OCI-LY1 (cell line): ENCODE measurements at regions not wholly inside any gene's neighbourhood (a gene's known extent, or its start where the extent isn't known, plus 50 kb on each side); places are given as distances from the start of the nearest gene placed in this dataset.

ENCODE experiments used
- H2AFZ ChIP-seq: fragments of 200-600 bp; sonication (generic), shearing (Covaris generic); 2 replicates; pipeline ENCODE4 v1.6.0; 2014; ENCODE audit warnings: antibody characterized with exemption, mild to moderate bottlenecking, low read length
- H3F3A ChIP-seq: fragments of 200-600 bp; sonication (generic), shearing (Covaris generic); 2 replicates; pipeline ENCODE4 v1.6.0; 2014; ENCODE audit warnings: mild to moderate bottlenecking, antibody characterized with exemption, low read length, moderate library complexity; ENCODE audit not compliant: insufficient read depth
- H3K27ac ChIP-seq: fragments of 200-600 bp; sonication (generic); 2 replicates; pipeline ENCODE4 v1.5.1; 2014; ENCODE audit warnings: low read length, mixed run types, mild to moderate bottlenecking, low read depth; ENCODE audit not compliant: poor library complexity, severe bottlenecking
- H3K27me3 ChIP-seq: fragments of 200-600 bp; sonication (generic); 2 replicates; pipeline ENCODE4 v1.6.0; 2014; ENCODE audit warnings: antibody characterized with exemption, mild to moderate bottlenecking, low read length, moderate library complexity; ENCODE audit not compliant: insufficient read depth
- H3K36me3 ChIP-seq: fragments of 200-600 bp; sonication (generic); 2 replicates; pipeline ENCODE4 v1.6.1; 2014; ENCODE audit warnings: mild to moderate bottlenecking, antibody characterized with exemption, low read length, moderate library complexity, mixed read lengths; ENCODE audit not compliant: insufficient read depth
- H3K4me1 ChIP-seq: fragments of 200-600 bp; sonication (generic); 2 replicates; pipeline ENCODE4 v1.5.1; 2014; ENCODE audit warnings: mild to moderate bottlenecking, low read length, moderate library complexity; ENCODE audit not compliant: insufficient read depth, severe bottlenecking
- H3K4me2 ChIP-seq: fragments of 200-600 bp; sonication (generic), shearing (Covaris generic); 2 replicates; pipeline ENCODE4 v1.6.1; 2014; ENCODE audit warnings: low read length
- H3K4me3 ChIP-seq: fragments of 200-600 bp; sonication (generic); 2 replicates; pipeline ENCODE4 v1.5.1; 2014; ENCODE audit warnings: low read length, low read depth, mild to moderate bottlenecking, mixed read lengths; ENCODE audit not compliant: poor library complexity, severe bottlenecking
- H3K79me2 ChIP-seq: fragments of 200-600 bp; shearing (Covaris generic); 2 replicates; pipeline ENCODE4 v1.6.1; 2016; ENCODE audit warnings: mixed run types, low read length, mixed read lengths; ENCODE audit not compliant: insufficient read depth
- H3K9ac ChIP-seq: fragments of 200-600 bp; sonication (generic), shearing (Covaris generic); 2 replicates; pipeline ENCODE4 v1.6.1; 2014; ENCODE audit warnings: mild to moderate bottlenecking, low read length, mixed read lengths
- H3K9me2 ChIP-seq: fragments of 200-600 bp; sonication (generic), shearing (Covaris generic); 2 replicates; pipeline ENCODE4 v1.6.1; 2014; ENCODE audit warnings: low read depth, mild to moderate bottlenecking, low read length, mixed read lengths
- H3K9me3 ChIP-seq: fragments of 200-600 bp; shearing (Covaris generic); 2 replicates; pipeline ENCODE4 v1.6.1; 2014; ENCODE audit warnings: low read length, mixed read lengths
- H4K20me1 ChIP-seq: fragments of 200-600 bp; sonication (generic), shearing (Covaris generic); 2 replicates; pipeline ENCODE4 v1.6.0; 2016; ENCODE audit warnings: mild to moderate bottlenecking, low read length; ENCODE audit not compliant: insufficient read depth
- EZH2 ChIP-seq: fragments of 200-600 bp; sonication (generic), shearing (Covaris generic); IDR thresholded peaks from 2 replicates; pipeline ENCODE4 v1.8.0; 2017; ENCODE audit warnings: borderline replicate concordance, mixed run types, mild to moderate bottlenecking, antibody characterized with exemption, low read length, moderate library complexity, mixed read lengths
- TF ChIP-seq, protein P1 (sequence below): fragments of 200-600 bp; sonication (generic), shearing (Covaris generic); IDR thresholded peaks from 2 replicates; pipeline ENCODE4 v1.5.1; 2017; ENCODE audit warnings: mild to moderate bottlenecking, antibody characterized with exemption, low read length, moderate library complexity, mixed read lengths

DNA sequence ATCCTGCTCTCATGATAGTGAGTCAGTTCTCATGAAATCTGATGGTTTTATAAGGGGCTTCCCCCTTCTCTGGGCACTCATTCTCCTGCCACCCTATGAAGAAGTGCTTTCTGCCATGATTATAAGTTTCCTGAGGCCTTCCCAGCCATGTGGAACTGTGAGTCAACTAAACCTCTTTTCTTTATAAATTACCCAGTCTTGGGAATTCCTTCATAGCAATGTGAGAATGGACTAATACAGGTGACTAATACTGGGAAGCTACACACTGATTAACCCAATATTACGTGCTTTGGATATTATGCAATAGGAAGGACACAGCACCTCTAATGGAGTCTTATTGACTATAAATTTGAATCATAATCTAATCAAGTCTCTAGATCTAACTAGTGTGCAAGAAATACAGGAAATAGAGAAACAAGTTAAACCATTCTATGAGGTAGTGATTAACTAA lies 107.2 kb upstream of the ETAA1 start:
- Histone ChIP-seq H3K4me2 (no peak overlapping the region), H3K27ac (no peak overlapping the region), H4K20me1 (no peaks in the 10 kb centered on the region)

DNA sequence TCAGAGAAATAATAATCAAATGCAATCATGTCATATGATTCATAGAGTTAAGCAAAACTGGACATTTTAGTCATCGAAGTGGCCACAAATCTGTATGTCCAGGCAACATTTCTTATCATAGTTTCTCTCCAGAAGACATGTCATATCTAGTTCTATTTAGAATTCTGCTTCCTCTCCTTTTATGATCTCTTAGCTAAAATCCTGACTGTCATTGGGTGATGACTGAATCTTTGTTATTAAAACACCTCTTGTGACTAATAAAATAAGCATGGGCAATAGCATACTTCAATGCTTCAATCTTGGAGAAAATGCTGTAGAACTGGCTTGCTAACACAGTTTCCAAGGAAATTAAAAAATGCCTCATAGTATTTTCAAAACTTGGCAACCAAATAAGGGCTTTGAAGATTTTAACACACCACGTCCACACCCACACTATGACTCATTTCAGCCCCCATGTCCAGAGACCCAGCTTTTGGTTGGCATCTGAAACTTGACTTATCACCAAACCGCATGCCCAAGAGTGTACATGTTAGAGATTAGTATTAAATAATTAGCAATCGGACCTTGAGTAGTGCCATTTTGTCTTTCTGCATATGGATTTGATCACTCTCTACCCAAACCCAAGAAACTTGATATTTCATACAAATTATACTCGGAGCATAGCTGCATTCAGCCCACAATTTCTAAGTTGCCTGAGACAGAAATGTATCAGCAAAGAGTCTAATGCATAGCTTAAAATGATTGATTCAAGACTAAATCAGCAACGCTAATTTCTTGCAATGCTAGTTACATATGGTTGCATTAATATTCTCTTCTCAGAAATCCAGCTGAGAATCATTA lies 106.5 kb upstream of the ETAA1 start:
- Histone ChIP-seq H3F3A (no peaks in the 10 kb centered on the region), H3K4me3 (no peak overlapping the region), H3K36me3 (no peaks in the 10 kb centered on the region), H3K27ac (no peak overlapping the region), H3K27me3 (no peaks in the 10 kb centered on the region), H3K9me2 (no peaks in the 10 kb centered on the region), H4K20me1 (no peaks in the 10 kb centered on the region), H3K79me2 (no peaks in the 10 kb centered on the region), H3K9ac (no peak overlapping the region), H2AFZ (no peak overlapping the region), H3K4me1 (no peaks in the 10 kb centered on the region), H3K9me3 (no peaks in the 10 kb centered on the region), H3K4me2 (no peak overlapping the region)
- no peak for TF ChIP-seq EZH2
- TF ChIP-seq, protein P1, sequence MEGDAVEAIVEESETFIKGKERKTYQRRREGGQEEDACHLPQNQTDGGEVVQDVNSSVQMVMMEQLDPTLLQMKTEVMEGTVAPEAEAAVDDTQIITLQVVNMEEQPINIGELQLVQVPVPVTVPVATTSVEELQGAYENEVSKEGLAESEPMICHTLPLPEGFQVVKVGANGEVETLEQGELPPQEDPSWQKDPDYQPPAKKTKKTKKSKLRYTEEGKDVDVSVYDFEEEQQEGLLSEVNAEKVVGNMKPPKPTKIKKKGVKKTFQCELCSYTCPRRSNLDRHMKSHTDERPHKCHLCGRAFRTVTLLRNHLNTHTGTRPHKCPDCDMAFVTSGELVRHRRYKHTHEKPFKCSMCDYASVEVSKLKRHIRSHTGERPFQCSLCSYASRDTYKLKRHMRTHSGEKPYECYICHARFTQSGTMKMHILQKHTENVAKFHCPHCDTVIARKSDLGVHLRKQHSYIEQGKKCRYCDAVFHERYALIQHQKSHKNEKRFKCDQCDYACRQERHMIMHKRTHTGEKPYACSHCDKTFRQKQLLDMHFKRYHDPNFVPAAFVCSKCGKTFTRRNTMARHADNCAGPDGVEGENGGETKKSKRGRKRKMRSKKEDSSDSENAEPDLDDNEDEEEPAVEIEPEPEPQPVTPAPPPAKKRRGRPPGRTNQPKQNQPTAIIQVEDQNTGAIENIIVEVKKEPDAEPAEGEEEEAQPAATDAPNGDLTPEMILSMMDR: no peak

More for the DNA sequence above, 107.2 kb upstream of the ETAA1 start:
- no peaks in the 10 kb centered on the region for H3K9me2 ChIP-seq
- no peaks in the 10 kb centered on the region for H3K27me3 ChIP-seq
- H2AFZ ChIP-seq: no peak overlapping the region
- no peaks in the 10 kb centered on the region for H3K9me3 ChIP-seq
- H3K9ac ChIP-seq: no peak overlapping the region
- H3K4me3 ChIP-seq: no peak overlapping the region
- no peaks in the 10 kb centered on the region for H3K36me3 ChIP-seq
- TF ChIP-seq, protein P1: no peak
- no peak for TF ChIP-seq EZH2
- no peaks in the 10 kb centered on the region for H3K79me2 ChIP-seq
- no peaks in the 10 kb centered on the region for H3F3A ChIP-seq
- no peaks in the 10 kb centered on the region for H3K4me1 ChIP-seq

DNA sequence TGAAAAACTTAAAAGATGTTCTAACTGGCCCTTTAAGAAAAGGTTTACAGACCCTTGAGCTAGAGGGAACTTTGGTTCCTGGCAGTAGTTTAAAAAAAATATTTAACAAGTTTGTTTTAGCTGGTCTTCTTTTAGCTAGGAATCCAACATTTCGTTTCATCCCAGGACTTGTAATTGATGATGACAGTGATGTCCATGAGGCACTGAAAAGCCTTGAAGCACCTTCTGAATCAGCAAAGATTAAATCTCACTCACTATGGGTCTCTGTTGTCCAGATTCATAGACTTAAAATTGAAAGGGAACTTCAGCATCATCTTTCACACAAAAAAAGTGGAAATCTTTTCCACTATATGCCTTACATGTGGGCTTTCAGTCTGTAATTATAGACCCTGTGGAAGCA lies 102.9 kb upstream of the ETAA1 start:
- Histone ChIP-seq H3F3A (no peaks in the 10 kb centered on the region), H3K4me2 (no peak overlapping the region), H3K4me1 (no peaks in the 10 kb centered on the region), H3K4me3 (no peak overlapping the region), H2AFZ (no peak overlapping the region), H3K36me3 (no peaks in the 10 kb centered on the region), H3K27me3 (no peaks in the 10 kb centered on the region), H3K9me3 (no peaks in the 10 kb centered on the region), H3K79me2 (no peaks in the 10 kb centered on the region), H3K27ac (no peak overlapping the region), H3K9me2 (no peaks in the 10 kb centered on the region), H3K9ac (no peak overlapping the region), H4K20me1 (no peaks in the 10 kb centered on the region)
- TF ChIP-seq, protein P1: no peak
- TF ChIP-seq EZH2: no peak
